Liver (tissue), 8 donors: ENCODE measurements at regions not wholly inside any gene's neighbourhood (a gene's known extent, or its start where the extent isn't known, plus 50 kb on each side); places are given as distances from the start of the nearest gene placed in this dataset.

Source experiments
- DNase-seq: peaks from one replicate; pipeline ENCODE4 v3.0.0-alpha.2; 2017; ENCODE audit warnings: low spot score
- H3K27ac ChIP-seq, 2 donors: one replicate each; pipeline ENCODE4 v1.7.0; 2013; ENCODE audit warnings: inconsistent platforms in 2 of 2, low read length in 2 of 2, control low read depth in 1 of 2, low read depth in 1 of 2, mild to moderate bottlenecking in 1 of 2
- H3K27me3 ChIP-seq, 4 donors: one replicate each; pipeline versions ENCODE4 v1.6.1 to v1.7.0; 2013; ENCODE audit warnings: low read length in 3 of 4, inconsistent platforms in 1 of 4, mild to moderate bottlenecking in 1 of 4, moderate library complexity in 1 of 4; ENCODE audit not compliant: control insufficient read depth in 4 of 4, insufficient read depth in 4 of 4
- H3K36me3 ChIP-seq, 4 donors: one replicate each; pipeline versions ENCODE4 v1.6.1 to v1.7.0; 2013; ENCODE audit warnings: low read length in 3 of 4, mild to moderate bottlenecking in 3 of 4, low read depth in 1 of 4, moderate library complexity in 1 of 4; ENCODE audit not compliant: control insufficient read depth in 4 of 4, insufficient read depth in 3 of 4
- H3K4me1 ChIP-seq, 4 donors: one replicate each; pipeline versions ENCODE4 v1.6.1 to v1.7.0; 2013; ENCODE audit warnings: low read length in 3 of 4, mild to moderate bottlenecking in 3 of 4, moderate library complexity in 1 of 4; ENCODE audit not compliant: control insufficient read depth in 4 of 4, insufficient read depth in 4 of 4
- H3K4me3 ChIP-seq, 3 donors: one replicate each; pipeline versions ENCODE4 v1.6.1 to v1.7.0; 2013; ENCODE audit warnings: low read length in 3 of 3, control low read depth in 1 of 3, low read depth in 1 of 3, mild to moderate bottlenecking in 1 of 3
- H3K9ac ChIP-seq, 2 donors: one replicate each; pipeline ENCODE4 v1.7.0; 2013; ENCODE audit warnings: low read length in 2 of 2, mild to moderate bottlenecking in 2 of 2, moderate library complexity in 2 of 2, control low read depth in 1 of 2, low read depth in 1 of 2
- H3K9me3 ChIP-seq, 4 donors: one replicate each; pipeline versions ENCODE4 v1.6.1 to v1.7.0; 2013; ENCODE audit warnings: low read length in 3 of 4; ENCODE audit not compliant: control insufficient read depth in 4 of 4
- ATF3 ChIP-seq: IDR thresholded peaks from 2 replicates; pipeline ENCODE4 v1.6.1; 2016; ENCODE audit warnings: antibody characterized with exemption
- CTCF ChIP-seq: fragments of 150-350 bp; IDR thresholded peaks from 2 replicates; pipeline ENCODE4 v1.5.1; 2017; ENCODE audit warnings: improper control_type of control experiment, low read depth, low read length; ENCODE audit not compliant: missing input control
- EGR1 ChIP-seq, 2 donors: IDR thresholded peaks; 2 replicates each; pipeline ENCODE4 v1.6.1; 2016 to 2018; ENCODE audit warnings: antibody characterized with exemption in 2 of 2, low read depth in 2 of 2
- FOXA1 ChIP-seq: IDR thresholded peaks from 2 replicates; pipeline ENCODE4 v1.6.1; 2016; ENCODE audit warnings: antibody characterized with exemption
- FOXA2 ChIP-seq: IDR thresholded peaks from 2 replicates; pipeline ENCODE4 v1.6.1; 2016; ENCODE audit warnings: antibody characterized with exemption
- GABPA ChIP-seq, 2 donors: IDR thresholded peaks in 1 of 2; conservative IDR thresholded peaks in 1 of 2; 2 replicates each; pipeline ENCODE4 v1.6.1; 2016; ENCODE audit warnings: antibody characterized with exemption in 2 of 2, mild to moderate bottlenecking in 1 of 2, moderate library complexity in 1 of 2
- HNF4A ChIP-seq, 2 donors: conservative IDR thresholded peaks; 2 replicates each; pipeline ENCODE4 v1.6.1; 2016; ENCODE audit warnings: antibody characterized with exemption in 2 of 2, mild to moderate bottlenecking in 2 of 2
- HNF4G ChIP-seq: IDR thresholded peaks from 2 replicates; pipeline ENCODE4 v1.6.1; 2016; ENCODE audit warnings: antibody characterized with exemption
- JUND ChIP-seq, 2 donors: IDR thresholded peaks; 2 replicates each; pipeline ENCODE4 v1.6.1; 2016; ENCODE audit warnings: antibody characterized with exemption in 2 of 2
- NR2F2 ChIP-seq: IDR thresholded peaks from 2 replicates; pipeline ENCODE4 v1.6.1; 2016; ENCODE audit warnings: antibody characterized with exemption
- RAD21 ChIP-seq, 2 donors: IDR thresholded peaks; 2 replicates each; pipeline ENCODE4 v1.6.1; 2016; ENCODE audit warnings: antibody characterized with exemption in 2 of 2, mild to moderate bottlenecking in 2 of 2
- REST ChIP-seq: IDR thresholded peaks from 2 replicates; pipeline ENCODE4 v1.6.1; 2016; ENCODE audit warnings: antibody characterized with exemption, mild to moderate bottlenecking
- RXRA ChIP-seq, 2 donors: IDR thresholded peaks; 2 replicates each; pipeline ENCODE4 v1.6.1; 2017 to 2018; ENCODE audit warnings: antibody characterized with exemption in 2 of 2, mild to moderate bottlenecking in 1 of 2
- SP1 ChIP-seq: IDR thresholded peaks from 2 replicates; pipeline ENCODE4 v1.6.1; 2018; ENCODE audit warnings: antibody characterized with exemption, mild to moderate bottlenecking
- TAF1 ChIP-seq: conservative IDR thresholded peaks from 2 replicates; pipeline ENCODE4 v1.6.1; 2016; ENCODE audit warnings: antibody characterized with exemption, mild to moderate bottlenecking
- YY1 ChIP-seq: IDR thresholded peaks from 2 replicates; pipeline ENCODE4 v1.6.1; 2016; ENCODE audit warnings: antibody characterized with exemption, mild to moderate bottlenecking
- ZBTB33 ChIP-seq: IDR thresholded peaks from 2 replicates; pipeline ENCODE4 v1.6.1; 2016; ENCODE audit warnings: antibody characterized with exemption
- whole genome bisulfite sequencing: extraction: QIAGEN DNeasy Blood & Tissue Kit; methylation state at CpG from one replicate; pipeline ENCODE4 v1.1.7; 2013; 5-methylcytosine and 5-hydroxymethylcytosine counted together
- donor health status: healthy.
- donor health status: healthy.
- donor health status: healthy.
- donor health status: healthy.
- donor health status: healthy.

GRCh38 chr6:95294043-95294442 lies 283.3 kb upstream of the MANEA start:
- WGBS = 26% methylated on average over 2 of the region's 2 CpGs
- no peak overlapping the region for H3K4me3 ChIP-seq
- no peaks in the 10 kb centered on the region for H3K36me3 ChIP-seq
- H3K9me3 ChIP-seq = no peaks in the 10 kb centered on the region
- DNase-seq = no peak
- no peak overlapping the region for H3K9ac ChIP-seq
- no peaks in the 10 kb centered on the region for H3K27me3 ChIP-seq
- H3K4me1 ChIP-seq = no peaks in the 10 kb centered on the region
- TF ChIP-seq GABPA (IDR thresholded peaks at IDR 0.05 in 1 of 2, conservative IDR thresholded peaks at IDR 0.05 in 1 of 2) = no peak
- no peak for TF ChIP-seq REST
- no peak for TF ChIP-seq JUND (IDR thresholded peaks at IDR 0.05)
- TF ChIP-seq NR2F2 = no peak
- H3K27ac ChIP-seq = no peak overlapping the region

- no peak for DNase-seq
- Histone ChIP-seq H3K9ac (no peak overlapping the region), H3K27me3 (peaks cover 0 to 3% (median 0%) of the 10 kb centered on the region in 4 donors), H3K9me3 (no peaks in the 10 kb centered on the region), H3K4me3 (no peak overlapping the region), H3K36me3 (no peaks in the 10 kb centered on the region), H3K4me1 (no peaks in the 10 kb centered on the region), H3K27ac (no peak overlapping the region)
- WGBS = 75% methylated on average over 3 of the region's 3 CpGs
- TF ChIP-seq GABPA (IDR thresholded peaks at IDR 0.05 in 1 of 2, conservative IDR thresholded peaks at IDR 0.05 in 1 of 2) (no peak), RAD21 (IDR thresholded peaks at IDR 0.05) (no peak), EGR1 (IDR thresholded peaks at IDR 0.05; ENCODE audit: low read depth in 2 of 2) (no peak), NR2F2 (no peak), REST (no peak), YY1 (no peak), FOXA1 (no peak), RXRA (IDR thresholded peaks at IDR 0.05) (no peak), ZBTB33 (no peak), TAF1 (no peak), ATF3 (no peak), HNF4G (no peak), HNF4A (conservative IDR thresholded peaks at IDR 0.05) (no peak), FOXA2 (no peak), CTCF (no peak), JUND (IDR thresholded peaks at IDR 0.05) (no peak), SP1 (no peak)
Observed at GRCh38 chr6:95309545-95309944, 267.8 kb upstream of the MANEA start.
